A673 (cell line): ENCODE measurements at regions not wholly inside any gene's neighbourhood (a gene's known extent, or its start where the extent isn't known, plus 50 kb on each side); places are given as distances from the start of the nearest gene placed in this dataset.

ENCODE experiments used
- EZH2 ChIP-seq: fragments of 200-600 bp; sonication (generic); IDR thresholded peaks from 2 replicates; pipeline ENCODE4 v1.6.1; 2017; ENCODE audit warnings: borderline replicate concordance, low read depth, mild to moderate bottlenecking, mixed read lengths, antibody characterized with exemption, low read length; ENCODE audit not compliant: poor library complexity, severe bottlenecking
- TF ChIP-seq, protein P1 (sequence below): fragments of 300-800, 200-600 bp; sonication (generic); conservative IDR thresholded peaks from 2 replicates; pipeline ENCODE4 v1.5.1; 2017; ENCODE audit warnings: low read depth, mild to moderate bottlenecking, antibody characterized with exemption, low read length, moderate library complexity, mixed read lengths

DNA sequence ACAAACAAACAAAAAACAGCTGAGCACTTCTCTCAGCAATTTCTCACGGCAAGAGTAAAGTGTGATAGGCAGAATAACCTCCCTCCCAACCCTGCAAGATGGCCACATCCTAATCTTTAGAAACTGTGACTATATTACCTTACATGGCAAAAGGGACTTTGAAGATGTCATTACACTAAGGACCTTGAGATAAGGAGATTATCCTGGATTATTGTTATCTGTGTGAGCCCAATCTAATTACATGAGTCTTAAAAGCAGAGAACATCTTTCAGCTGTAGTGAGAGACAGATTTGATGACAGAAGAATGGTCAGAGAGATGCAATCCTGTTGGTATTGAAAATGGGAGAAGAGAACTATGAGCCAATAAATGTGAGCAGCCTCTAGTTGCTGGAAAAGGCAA is 347.9 kb downstream of the CDH9 start:
- TF ChIP-seq EZH2, result no peak
- TF ChIP-seq, protein P1, sequence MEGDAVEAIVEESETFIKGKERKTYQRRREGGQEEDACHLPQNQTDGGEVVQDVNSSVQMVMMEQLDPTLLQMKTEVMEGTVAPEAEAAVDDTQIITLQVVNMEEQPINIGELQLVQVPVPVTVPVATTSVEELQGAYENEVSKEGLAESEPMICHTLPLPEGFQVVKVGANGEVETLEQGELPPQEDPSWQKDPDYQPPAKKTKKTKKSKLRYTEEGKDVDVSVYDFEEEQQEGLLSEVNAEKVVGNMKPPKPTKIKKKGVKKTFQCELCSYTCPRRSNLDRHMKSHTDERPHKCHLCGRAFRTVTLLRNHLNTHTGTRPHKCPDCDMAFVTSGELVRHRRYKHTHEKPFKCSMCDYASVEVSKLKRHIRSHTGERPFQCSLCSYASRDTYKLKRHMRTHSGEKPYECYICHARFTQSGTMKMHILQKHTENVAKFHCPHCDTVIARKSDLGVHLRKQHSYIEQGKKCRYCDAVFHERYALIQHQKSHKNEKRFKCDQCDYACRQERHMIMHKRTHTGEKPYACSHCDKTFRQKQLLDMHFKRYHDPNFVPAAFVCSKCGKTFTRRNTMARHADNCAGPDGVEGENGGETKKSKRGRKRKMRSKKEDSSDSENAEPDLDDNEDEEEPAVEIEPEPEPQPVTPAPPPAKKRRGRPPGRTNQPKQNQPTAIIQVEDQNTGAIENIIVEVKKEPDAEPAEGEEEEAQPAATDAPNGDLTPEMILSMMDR, result no peak
